ENCODE measurements at regions not wholly inside any gene's neighbourhood (a gene's known extent, or its start where the extent isn't known, plus 50 kb on each side); places are given as distances from the start of the nearest gene placed in this dataset.

DNA sequence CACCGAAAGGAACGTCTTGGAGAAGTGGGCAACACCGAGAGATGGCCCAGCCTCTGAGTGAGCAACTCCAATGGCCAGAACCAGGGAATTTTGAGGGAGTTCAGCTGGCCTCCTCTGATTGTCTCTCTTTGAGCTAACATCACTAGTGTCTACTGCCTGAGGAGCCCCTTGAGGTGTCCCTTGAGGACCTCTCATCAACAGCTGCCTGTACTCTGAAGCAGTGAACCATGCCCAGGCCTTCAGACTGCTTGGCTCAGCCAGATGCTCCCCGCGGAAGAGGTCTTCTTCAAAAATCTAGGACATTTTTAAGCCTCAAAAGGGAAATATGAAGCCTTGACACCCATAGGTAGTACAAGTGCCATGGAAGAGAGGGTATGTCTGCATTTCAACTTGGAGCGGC is 430.4 kb downstream of the TXNL1 start:
- Histone ChIP-seq H3K4me1 (replicated peaks in 1 of 4; ENCODE audit: control insufficient read depth in 3 of 4, insufficient read depth in 4 of 4, low read length in 3 of 4) (peaks cover 0 to 4% (median 0%) of the 10 kb centered on the region in 4 experiments; a peak in 2 of 7 replicates), H4K8ac (ENCODE audit: extremely low read depth, insufficient read depth, low read length) (no peak overlapping the region; the same call in 1 of the 2 replicates), H3K36me3 (ENCODE audit: control insufficient read depth in 2 of 4, insufficient read depth in 4 of 4, low read length in 3 of 4) (no peaks in the 10 kb centered on the region), H3K79me1 (ENCODE audit: low read depth, low read length) (no peaks in the 10 kb centered on the region), H2BK15ac (ENCODE audit: low read length) (no peak overlapping the region), H3K18ac (ENCODE audit: extremely low read depth, low read length) (no peak overlapping the region), H2AK5ac (ENCODE audit: low read depth, low read length) (no peak overlapping the region), H2BK5ac (ENCODE audit: low read depth, low read length) (no peak overlapping the region), H3K79me2 (ENCODE audit: control insufficient read depth in 1 of 2, insufficient read depth in 2 of 2, low read length in 2 of 2) (no peaks in the 10 kb centered on the region), H4K91ac (replicated peaks; ENCODE audit: insufficient read length, low read length) (no peak overlapping the region), H3K14ac (ENCODE audit: insufficient read length) (no peak overlapping the region), H3K56ac (replicated peaks; ENCODE audit: insufficient read length, low read depth, low read length) (no peak overlapping the region), H3K4ac (replicated peaks; ENCODE audit: insufficient read length, low read depth, low read length) (no peak overlapping the region), H2BK20ac (ENCODE audit: low read length) (no peak overlapping the region), H2BK12ac (ENCODE audit: low read depth, low read length) (no peak overlapping the region), H3K23ac (ENCODE audit: insufficient read length) (no peak overlapping the region), H4K20me1 (replicated peaks in 1 of 2; ENCODE audit: control insufficient read depth in 1 of 2, insufficient read depth in 2 of 2, low read length in 2 of 2) (no peaks in the 10 kb centered on the region), H3K27me3 (replicated peaks in 1 of 4; ENCODE audit: control insufficient read depth in 3 of 4, extremely low read depth in 1 of 4, insufficient read depth in 3 of 4, low read length in 3 of 4) (no peaks in the 10 kb centered on the region), H2AFZ (ENCODE audit: low read length) (no peak overlapping the region), H3K4me3 (ENCODE audit: extremely low read depth in 1 of 4, insufficient read depth in 2 of 4, low read depth in 3 of 4, low read length in 4 of 4) (no peak overlapping the region), H3K9ac (replicated peaks in 1 of 4; ENCODE audit: extremely low read depth in 1 of 4, low read depth in 3 of 4, low read length in 3 of 4) (no peak overlapping the region), H3K9me3 (ENCODE audit: insufficient read depth in 2 of 2, low read depth in 1 of 2, low read length in 1 of 2) (peaks cover 2 to 8% of the 10 kb centered on the region in 2 experiments; a peak in 2 of 4 replicates), H4K5ac (ENCODE audit: insufficient read length, low read depth, low read length) (no peak overlapping the region), H3K23me2 (ENCODE audit: low read depth, low read length) (no peaks in the 10 kb centered on the region), H3K4me2 (ENCODE audit: insufficient read depth in 1 of 2, low read depth in 2 of 2, low read length in 2 of 2) (no peak overlapping the region), H2BK120ac (replicated peaks; ENCODE audit: low read depth, low read length) (no peak overlapping the region), H3K27ac (ENCODE audit: low read depth, low read length) (no peak overlapping the region)
- POLR2A ChIA-PET (ENCODE audit: partially characterized antibody) = no interaction called here
- FAIRE-seq (no peak), DNase-seq (ENCODE audit: low read depth in 1 of 2, low spot score in 2 of 2) (no peak)
- CTCF ChIA-PET (ENCODE audit: partially characterized antibody) = no interaction called here
- 93% methylated on average over 6 of the region's 6 CpGs; no CpG with 5 or more reads in 1 of the 2 experiments for WGBS, 2 experiments (ENCODE audit: extremely low coverage in 1 of 2, insufficient coverage in 1 of 2, insufficient read length in 1 of 2, insufficient replicate concordance in 2 of 2, low coverage in 1 of 2, low lambda C conversion rate in 2 of 2, missing lambda C conversion rate in 1 of 2)
- TF ChIP-seq CHD2 (IDR thresholded peaks at IDR 0.05; ENCODE audit: low read length) (no peak), SIN3A (conservative IDR thresholded peaks at IDR 0.05 in 1 of 2, IDR thresholded peaks at IDR 0.05 in 1 of 2; ENCODE audit: low read depth in 1 of 2, low read length in 2 of 2) (no peak), CREB1 (IDR thresholded peaks at IDR 0.05) (no peak), YY1 (IDR thresholded peaks at IDR 0.05; ENCODE audit: low read depth, low read length) (no peak), SIRT6 (IDR thresholded peaks at IDR 0.05; ENCODE audit: low read length) (no peak), MAX (IDR thresholded peaks at IDR 0.05) (no peak), KDM5A (IDR thresholded peaks at IDR 0.05; ENCODE audit: low read length) (no peak), JUN (IDR thresholded peaks at IDR 0.05; ENCODE audit: low read depth, low read length) (no peak), MAFK (IDR thresholded peaks at IDR 0.05; ENCODE audit: low read depth, low read length) (no peak)

Data from H1 (cell line).